Mesenchymal stem cell (in vitro differentiated cells and primary cell): ENCODE measurements at regions not wholly inside any gene's neighbourhood (a gene's known extent, or its start where the extent isn't known, plus 50 kb on each side); places are given as distances from the start of the nearest gene placed in this dataset.

Source experiments
- DNase-seq: peaks from one replicate; pipeline ENCODE4 v3.0.0-alpha.2; 2013
- H2AFZ ChIP-seq: one replicate; pipeline ENCODE4 v1.6.1; 2013; ENCODE audit warnings: low read depth, mild to moderate bottlenecking, control low read depth, inconsistent platforms, low read length, moderate library complexity
- H2AK5ac ChIP-seq: 2 replicates; pipeline ENCODE4 v1.6.1; 2013; ENCODE audit warnings: low read length, moderate library complexity, mild to moderate bottlenecking, inconsistent platforms; ENCODE audit not compliant: severe bottlenecking
- H2BK120ac ChIP-seq: one replicate; pipeline ENCODE4 v1.6.1; 2013; ENCODE audit warnings: low read depth, mild to moderate bottlenecking, inconsistent platforms, low read length, moderate library complexity
- H2BK12ac ChIP-seq, 2 experiments: one replicate each; pipeline ENCODE4 v1.6.1; 2013; ENCODE audit warnings: inconsistent platforms in 2 of 2, low read length in 2 of 2, mild to moderate bottlenecking in 2 of 2, moderate library complexity in 2 of 2, control low read depth in 1 of 2
- H2BK15ac ChIP-seq: one replicate; pipeline ENCODE4 v1.6.1; 2013; ENCODE audit warnings: mild to moderate bottlenecking, low read depth, inconsistent platforms; ENCODE audit not compliant: poor library complexity, severe bottlenecking
- H2BK5ac ChIP-seq: 2 replicates; pipeline ENCODE4 v1.6.1; 2013; ENCODE audit warnings: low read depth, mild to moderate bottlenecking, low read length, control low read depth, inconsistent platforms; ENCODE audit not compliant: poor library complexity, severe bottlenecking
- H3K14ac ChIP-seq, 2 experiments: one replicate each; pipeline ENCODE4 v1.6.1; 2013; ENCODE audit warnings: inconsistent platforms in 2 of 2, low read length in 2 of 2, control low read depth in 1 of 2, mild to moderate bottlenecking in 1 of 2, moderate library complexity in 1 of 2
- H3K18ac ChIP-seq, 2 experiments: one replicate each; pipeline ENCODE4 v1.6.1; 2013; ENCODE audit warnings: inconsistent platforms in 2 of 2, low read length in 2 of 2, control low read depth in 1 of 2, low read depth in 1 of 2, mild to moderate bottlenecking in 1 of 2
- H3K23ac ChIP-seq, 2 experiments: one replicate each; pipeline ENCODE4 v1.6.1; 2013; ENCODE audit warnings: inconsistent platforms in 2 of 2, low read length in 2 of 2, mild to moderate bottlenecking in 2 of 2, moderate library complexity in 2 of 2, control low read depth in 1 of 2
- H3K27ac ChIP-seq: 2 replicates; pipeline ENCODE4 v1.5.1; 2013; ENCODE audit warnings: mild to moderate bottlenecking, moderate library complexity, low read length, control low read depth, inconsistent platforms; ENCODE audit not compliant: poor library complexity, severe bottlenecking
- H3K27me3 ChIP-seq, 2 experiments: 2 replicates each; pipeline versions ENCODE4 v1.6.1 to v1.7.0; 2013; ENCODE audit warnings: low read length in 2 of 2, mild to moderate bottlenecking in 2 of 2, moderate library complexity in 2 of 2, control low read depth in 1 of 2, inconsistent platforms in 1 of 2; ENCODE audit not compliant: control insufficient read depth in 1 of 2, insufficient read depth in 1 of 2
- H3K36me3 ChIP-seq, 2 experiments: 2 replicates each; pipeline versions ENCODE4 v1.6.1 to v1.7.0; 2013; ENCODE audit warnings: low read length in 2 of 2, control low read depth in 1 of 2, inconsistent platforms in 1 of 2, low read depth in 1 of 2, mild to moderate bottlenecking in 1 of 2; ENCODE audit not compliant: insufficient read depth in 2 of 2, control insufficient read depth in 1 of 2
- H3K4ac ChIP-seq, 2 experiments: one replicate each; pipeline ENCODE4 v1.6.1; 2013; ENCODE audit warnings: inconsistent platforms in 2 of 2, low read length in 2 of 2, mild to moderate bottlenecking in 2 of 2, moderate library complexity in 2 of 2, control low read depth in 1 of 2, low read depth in 1 of 2
- H3K4me1 ChIP-seq: 2 replicates; pipeline ENCODE4 v1.6.1; 2013; ENCODE audit warnings: low read depth, low read length, control low read depth; ENCODE audit not compliant: control insufficient read depth, insufficient read depth
- H3K4me2 ChIP-seq: 2 replicates; pipeline ENCODE4 v1.6.1; 2013; ENCODE audit warnings: low read length, mild to moderate bottlenecking, inconsistent platforms; ENCODE audit not compliant: poor library complexity, severe bottlenecking
- H3K4me3 ChIP-seq, 2 experiments: 2 replicates each; pipeline versions ENCODE4 v1.5.1 to v1.7.0; 2013; ENCODE audit warnings: low read length in 2 of 2, mild to moderate bottlenecking in 2 of 2, control low read depth in 1 of 2, low read depth in 1 of 2; ENCODE audit not compliant: insufficient read depth in 1 of 2
- H3K79me1 ChIP-seq: replicated peaks from 2 replicates; pipeline ENCODE4 v1.6.1; 2013; ENCODE audit warnings: mild to moderate bottlenecking, control low read depth, low read length, inconsistent platforms; ENCODE audit not compliant: poor library complexity, severe bottlenecking
- H3K9ac ChIP-seq: 2 replicates; pipeline ENCODE4 v1.7.0; 2013; ENCODE audit warnings: mild to moderate bottlenecking, low read length, moderate library complexity
- H3K9me3 ChIP-seq: 2 replicates; pipeline ENCODE4 v1.7.0; 2013; ENCODE audit warnings: mild to moderate bottlenecking, low read length; ENCODE audit not compliant: control insufficient read depth
- H4K8ac ChIP-seq: one replicate; pipeline ENCODE4 v1.6.1; 2013; ENCODE audit warnings: inconsistent platforms, mild to moderate bottlenecking, low read length, moderate library complexity
- H4K91ac ChIP-seq: one replicate; pipeline ENCODE4 v1.6.1; 2013; ENCODE audit warnings: mild to moderate bottlenecking, low read length, inconsistent platforms
- WGBS: methylation state at CpG from one replicate; pipeline ENCODE4 v1.1.7; 2013; ENCODE audit warnings: mixed read lengths; 5-methylcytosine and 5-hydroxymethylcytosine counted together

DNA sequence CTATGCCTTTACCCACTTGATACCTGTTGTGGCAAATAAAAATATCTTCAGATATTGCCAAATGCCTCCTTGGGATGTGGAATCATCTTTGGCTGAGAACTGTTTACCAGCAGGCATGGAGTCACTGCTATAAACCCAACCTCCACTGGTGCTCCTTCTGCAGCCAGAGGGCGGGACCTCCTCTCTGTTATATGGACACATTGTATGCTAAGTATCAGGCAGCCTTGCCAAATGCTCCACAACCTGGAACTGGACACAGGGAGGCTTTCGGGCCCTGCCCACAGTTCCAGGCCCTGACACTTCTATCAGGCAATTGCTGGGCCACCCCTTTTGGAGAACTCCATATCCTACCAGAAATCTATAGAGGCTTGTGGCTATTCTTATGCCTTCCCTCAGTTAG is 201.0 kb downstream of the TMX1 start:
- Histone ChIP-seq H2AFZ (peak overlapping the region; percentile 44), H4K91ac (peak overlapping the region; percentile 59), H3K27me3 (no peaks in the 10 kb centered on the region), H3K4me3 (no peak overlapping the region), H4K8ac (peak overlapping the region; percentile 55), H3K4ac (peak overlapping the region in 1 of 2 experiments; percentile 44), H2AK5ac (peak overlapping the region; percentile 97), H2BK5ac (no peak overlapping the region), H2BK15ac (no peak overlapping the region), H3K27ac (no peak overlapping the region), H3K79me1 (peaks cover 2% of the 10 kb centered on the region), H3K36me3 (no peaks in the 10 kb centered on the region), H3K23ac (no peak overlapping the region), H3K4me1 (peaks cover 5% of the 10 kb centered on the region), H2BK12ac (peak overlapping the region; percentile 88 to 95), H3K18ac (peak overlapping the region; percentile 41 to 78), H3K4me2 (no peak overlapping the region), H3K9ac (no peak overlapping the region), H3K14ac (no peak overlapping the region), H2BK120ac (peak overlapping the region; percentile 89), H3K9me3 (no peaks in the 10 kb centered on the region)
- 97% methylated on average over 2 of the region's 2 CpGs for WGBS
- peak; percentile 15 for DNase-seq

GRCh38 chr14:51442513-51443175 is 202.6 kb downstream of the TMX1 start:
- Histone ChIP-seq H3K4ac (no peak overlapping the region), H2BK12ac (peak overlapping the region in 1 of 2 experiments; percentile 19), H3K79me1 (peaks cover 2% of the 10 kb centered on the region), H3K9ac (peak overlapping the region; percentile 79), H4K91ac (no peak overlapping the region), H2BK5ac (no peak overlapping the region), H2AK5ac (no peak overlapping the region), H2AFZ (no peak overlapping the region), H3K14ac (no peak overlapping the region), H3K4me1 (peaks cover 5% of the 10 kb centered on the region), H3K27ac (peak overlapping the region; percentile 93), H3K23ac (no peak overlapping the region), H3K18ac (no peak overlapping the region), H2BK15ac (no peak overlapping the region), H4K8ac (peak overlapping the region; percentile 51), H3K4me3 (no peak overlapping the region), H3K36me3 (no peaks in the 10 kb centered on the region), H2BK120ac (peak overlapping the region; percentile 52), H3K27me3 (no peaks in the 10 kb centered on the region), H3K4me2 (no peak overlapping the region), H3K9me3 (no peaks in the 10 kb centered on the region)
- WGBS = 0% methylated on average over 2 of the region's 2 CpGs
- DNase-seq = peak; percentile 96

GRCh38 chr14:51443195-51444018 is 203.4 kb downstream of the TMX1 start:
- WGBS = 64% methylated on average over 5 of the region's 5 CpGs
- Histone ChIP-seq H2BK12ac (peak overlapping the region; percentile 90 to 97), H3K4me1 (peaks cover 5% of the 10 kb centered on the region), H3K18ac (peak overlapping the region; percentile 89 to 91), H3K27me3 (no peaks in the 10 kb centered on the region), H3K27ac (peak overlapping the region; percentile 93), H2BK5ac (peak overlapping the region; percentile 69), H3K9me3 (no peaks in the 10 kb centered on the region), H3K23ac (peak overlapping the region; percentile 37 to 83), H4K8ac (peak overlapping the region; percentile 73), H4K91ac (peak overlapping the region; percentile 82), H2AFZ (no peak overlapping the region), H2BK15ac (no peak overlapping the region), H3K79me1 (peaks cover 2% of the 10 kb centered on the region), H3K14ac (no peak overlapping the region), H2BK120ac (peak overlapping the region; percentile 91), H3K4me3 (no peak overlapping the region), H3K9ac (peak overlapping the region; percentile 79), H3K4me2 (no peak overlapping the region), H3K4ac (peak overlapping the region; percentile 83 to 88), H3K36me3 (no peaks in the 10 kb centered on the region), H2AK5ac (peak overlapping the region; percentile 91)
- no peak for DNase-seq

GRCh38 chr14:51444353-51445000 is 204.4 kb downstream of the TMX1 start:
- Histone ChIP-seq H3K23ac (no peak overlapping the region), H4K91ac (no peak overlapping the region), H3K27me3 (no peaks in the 10 kb centered on the region), H3K14ac (no peak overlapping the region), H2BK12ac (peak overlapping the region in 1 of 2 experiments; percentile 56), H3K4me2 (no peak overlapping the region), H3K4me1 (peaks cover 10% of the 10 kb centered on the region), H2BK120ac (no peak overlapping the region), H3K27ac (no peak overlapping the region), H3K4ac (peak overlapping the region in 1 of 2 experiments; percentile 56), H2BK5ac (no peak overlapping the region), H3K18ac (peak overlapping the region in 1 of 2 experiments; percentile 67), H4K8ac (no peak overlapping the region), H3K4me3 (no peak overlapping the region), H3K9me3 (no peaks in the 10 kb centered on the region), H2AK5ac (peak overlapping the region; percentile 43), H3K79me1 (peaks cover 2% of the 10 kb centered on the region), H2BK15ac (no peak overlapping the region), H3K36me3 (no peaks in the 10 kb centered on the region), H3K9ac (no peak overlapping the region), H2AFZ (no peak overlapping the region)
- 90% methylated on average over 7 of the region's 9 CpGs for WGBS
- DNase-seq = no peak
